Stimulated activated naive CD8-positive, alpha-beta T cell treated with anti-CD3 and anti-CD28 coated beads, Interleukin-15, Interleukin-2, amounts not matched to agents 100 ng/mL and 50 ng/mL, for 24 hours (primary cell): ENCODE measurements at regions not wholly inside any gene's neighbourhood (a gene's known extent, or its start where the extent isn't known, plus 50 kb on each side); places are given as distances from the start of the nearest gene placed in this dataset.

ENCODE experiments used
- H3K27ac Mint-ChIP-seq: one replicate; pipeline ENCODE4 v1.8.0; 2021; ENCODE audit warnings: mild to moderate bottlenecking, mixed read lengths
- H3K27me3 Mint-ChIP-seq: one replicate; pipeline ENCODE4 v1.8.0; 2021; ENCODE audit warnings: mixed read lengths
- H3K36me3 Mint-ChIP-seq: one replicate; pipeline ENCODE4 v1.8.0; 2021; ENCODE audit warnings: low read depth, mixed read lengths
- H3K4me1 Mint-ChIP-seq: one replicate; pipeline ENCODE4 v1.8.0; 2021; ENCODE audit warnings: low read depth, mixed read lengths
- H3K4me3 Mint-ChIP-seq: one replicate; pipeline ENCODE4 v1.8.0; 2021; ENCODE audit warnings: mild to moderate bottlenecking, mixed read lengths
- H3K9me3 Mint-ChIP-seq: one replicate; pipeline ENCODE4 v1.8.0; 2021; ENCODE audit warnings: mixed read lengths

DNA sequence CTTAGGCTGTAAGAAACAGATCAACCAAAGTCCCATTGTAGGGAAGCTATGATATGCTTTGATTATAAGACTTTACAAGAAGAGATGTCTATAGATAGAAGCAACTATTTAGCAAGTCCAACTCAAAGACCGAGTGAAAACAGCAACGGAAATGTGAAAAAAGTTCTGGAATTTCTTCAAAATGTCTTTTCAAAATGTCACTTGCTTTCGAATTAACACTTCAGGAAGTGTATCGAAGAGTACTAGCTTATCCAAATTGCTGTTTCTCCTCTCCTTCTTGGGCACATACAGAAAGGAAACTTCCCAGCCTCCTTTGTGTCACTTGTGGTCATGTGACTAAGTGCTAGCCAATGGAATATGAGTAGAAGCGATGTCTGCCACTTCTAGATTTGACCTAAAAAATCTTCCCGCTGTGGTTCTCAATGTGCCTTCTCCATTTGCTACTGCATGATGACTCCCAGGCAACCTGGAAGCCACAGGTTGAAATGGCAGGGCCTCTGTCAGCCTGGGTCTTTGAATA is 89.9 kb downstream of the TSEN15 start:
- Mint-ChIP-seq H3K9me3 (peaks cover 4% of the 10 kb centered on the region), H3K4me1 (no peaks in the 10 kb centered on the region), H3K4me3 (no peak overlapping the region), H3K36me3 (peaks cover 4% of the 10 kb centered on the region), H3K27me3 (peaks cover 29% of the 10 kb centered on the region), H3K27ac (no peak overlapping the region)

DNA sequence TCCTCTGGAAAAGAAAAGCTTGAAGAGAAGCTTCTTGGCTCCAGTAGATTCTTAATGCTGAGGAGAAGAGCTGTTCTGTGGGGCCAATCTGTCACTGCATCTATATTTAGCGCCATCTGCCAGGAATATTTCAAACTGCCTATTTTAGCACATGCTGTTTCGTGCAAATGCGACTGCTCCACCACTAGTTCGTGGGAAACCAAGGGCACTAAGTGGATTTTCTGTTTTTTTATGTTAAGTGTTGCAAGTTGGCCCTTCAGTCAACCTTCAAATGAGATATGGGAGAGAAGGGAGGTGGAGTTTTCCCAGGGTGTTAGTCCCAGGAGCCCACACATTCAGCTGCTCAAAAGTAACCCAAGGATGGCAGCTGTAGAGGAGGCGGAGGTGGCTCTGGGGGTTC is 91.9 kb downstream of the TSEN15 start:
- Mint-ChIP-seq H3K4me3 (no peak overlapping the region), H3K36me3 (no peaks in the 10 kb centered on the region), H3K27ac (no peak overlapping the region), H3K4me1 (no peaks in the 10 kb centered on the region), H3K9me3 (no peaks in the 10 kb centered on the region), H3K27me3 (peaks cover 36% of the 10 kb centered on the region)

DNA sequence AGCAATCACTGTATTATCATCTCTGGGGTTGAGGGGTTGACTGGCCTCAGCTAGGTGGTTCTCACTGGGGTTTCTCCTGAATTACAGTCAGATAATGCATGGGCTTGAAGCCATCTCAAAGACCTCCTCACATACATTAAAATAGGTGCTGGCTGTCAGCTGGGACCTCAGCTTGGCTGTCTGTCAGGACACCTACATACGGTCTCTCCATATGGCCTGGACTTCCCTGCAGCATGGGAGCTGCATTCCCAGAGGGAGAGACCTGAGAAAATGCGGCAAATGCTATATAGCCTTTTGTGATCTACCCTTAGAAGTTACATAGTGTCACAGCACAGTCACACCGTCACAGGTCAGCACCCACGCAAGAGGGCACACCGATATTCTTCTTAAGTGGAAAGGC is 93.6 kb downstream of the TSEN15 start:
- Mint-ChIP-seq H3K27me3 (peaks cover 39% of the 10 kb centered on the region), H3K4me3 (no peak overlapping the region), H3K9me3 (no peaks in the 10 kb centered on the region), H3K27ac (no peak overlapping the region), H3K4me1 (no peaks in the 10 kb centered on the region), H3K36me3 (no peaks in the 10 kb centered on the region)

DNA sequence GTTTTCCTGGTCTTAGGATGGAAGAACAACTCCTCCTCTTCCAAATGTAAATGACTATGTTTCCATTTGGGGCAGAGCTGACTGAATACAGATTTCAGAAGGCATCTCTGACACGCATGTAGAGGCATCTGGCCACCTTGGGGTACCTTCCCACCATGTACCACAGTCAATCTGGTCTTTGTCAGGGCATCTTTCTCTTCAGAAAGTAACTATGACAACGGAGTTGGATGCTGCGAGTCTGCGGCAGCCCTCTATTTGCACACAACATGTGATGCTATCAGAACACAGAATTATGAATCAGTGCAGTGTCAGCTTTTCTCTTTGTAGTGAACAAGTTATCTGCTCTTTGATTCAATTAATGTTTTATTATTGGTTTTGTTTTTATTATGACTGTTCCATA is 94.7 kb downstream of the TSEN15 start:
- no peak overlapping the region for H3K4me3 Mint-ChIP-seq
- H3K9me3 Mint-ChIP-seq = no peaks in the 10 kb centered on the region
- no peaks in the 10 kb centered on the region for H3K4me1 Mint-ChIP-seq
- H3K27me3 Mint-ChIP-seq = peaks cover 41% of the 10 kb centered on the region
- no peaks in the 10 kb centered on the region for H3K36me3 Mint-ChIP-seq
- H3K27ac Mint-ChIP-seq = no peak overlapping the region

DNA sequence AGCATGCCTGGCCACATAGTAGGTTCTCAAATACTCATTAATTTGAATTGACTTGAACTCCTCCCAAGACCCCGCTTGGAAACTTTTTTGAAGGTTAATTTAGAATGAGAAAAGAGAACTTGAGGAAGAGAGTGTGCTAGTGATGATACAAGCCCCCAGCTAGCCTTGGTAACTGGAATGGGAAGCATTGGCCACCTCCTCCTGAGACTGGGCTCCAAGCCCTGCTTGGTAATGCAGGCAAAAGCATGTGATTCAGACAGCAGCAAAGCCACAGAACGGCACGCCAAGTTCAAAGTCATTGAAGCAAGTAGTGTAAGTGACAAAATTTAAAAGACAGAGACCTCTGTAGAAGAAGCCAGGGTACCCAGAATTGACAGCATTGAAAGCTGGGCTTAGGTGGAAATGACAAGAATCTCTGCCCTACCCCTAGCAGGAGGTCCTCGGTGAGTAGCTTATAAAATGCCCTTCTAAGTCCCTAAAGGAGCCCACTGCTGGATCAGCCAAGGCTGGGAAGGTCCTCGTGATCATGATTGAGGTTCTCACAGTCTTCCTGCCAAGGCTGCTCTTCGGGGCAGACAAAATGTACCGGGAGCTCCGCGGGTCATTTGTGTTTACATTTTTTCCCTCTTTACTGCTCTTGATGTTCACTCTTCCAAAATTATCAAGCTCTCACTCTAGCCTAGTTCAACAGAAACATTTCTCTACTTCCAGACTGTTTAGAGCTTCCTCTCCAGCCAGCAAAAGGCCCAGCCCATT is 99.4 kb downstream of the TSEN15 start:
- peaks cover 11% of the 10 kb centered on the region for H3K4me1 Mint-ChIP-seq
- no peak overlapping the region for H3K27ac Mint-ChIP-seq
- peaks cover 47% of the 10 kb centered on the region for H3K27me3 Mint-ChIP-seq
- H3K36me3 Mint-ChIP-seq = no peaks in the 10 kb centered on the region
- no peaks in the 10 kb centered on the region for H3K9me3 Mint-ChIP-seq
- H3K4me3 Mint-ChIP-seq = no peak overlapping the region

DNA sequence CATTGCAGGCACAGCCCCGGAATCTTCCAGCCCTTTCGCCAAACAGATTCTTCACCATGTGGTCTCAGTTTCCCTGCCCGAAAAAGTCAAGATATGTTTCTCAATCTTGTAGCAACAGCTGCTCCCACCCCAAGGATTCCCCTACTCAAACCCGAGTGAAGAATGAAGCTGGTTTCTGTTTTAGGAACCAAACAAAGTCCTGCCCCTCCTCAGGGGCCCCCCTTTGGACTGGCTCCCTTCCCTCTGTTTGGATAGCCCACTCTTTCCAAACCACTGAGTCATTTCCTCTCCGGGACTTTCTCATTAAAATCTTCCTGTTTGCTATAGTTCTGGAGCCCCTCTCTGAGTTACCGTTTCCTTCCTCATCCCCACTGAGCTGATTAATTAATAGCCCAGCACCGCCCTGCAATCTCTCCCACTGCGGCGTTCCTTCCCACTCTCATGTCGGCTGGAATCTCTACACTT is 100.9 kb downstream of the TSEN15 start:
- Mint-ChIP-seq H3K27me3 (peaks cover 42% of the 10 kb centered on the region), H3K9me3 (no peaks in the 10 kb centered on the region), H3K27ac (no peak overlapping the region), H3K36me3 (no peaks in the 10 kb centered on the region), H3K4me3 (peak overlapping the region; percentile 59), H3K4me1 (peaks cover 11% of the 10 kb centered on the region)

DNA sequence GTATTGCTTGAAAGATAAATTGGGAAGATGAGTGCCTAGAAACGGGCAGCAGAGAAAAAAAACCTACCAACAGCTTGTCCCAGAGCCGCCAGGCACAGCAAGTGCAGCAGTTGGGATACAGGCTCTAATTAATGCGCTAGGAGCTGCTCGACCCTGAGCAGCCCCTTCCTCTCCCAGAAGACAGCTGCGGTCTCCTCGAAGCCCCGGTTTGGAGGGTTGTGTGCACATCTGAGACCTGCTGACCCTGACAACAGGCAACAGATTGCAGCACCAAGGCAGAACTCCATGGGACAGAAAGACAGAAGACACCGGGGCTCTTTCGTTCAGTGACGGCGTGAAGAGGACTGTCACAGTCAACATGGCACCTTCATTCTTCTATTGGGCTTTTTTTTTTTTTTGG is 101.4 kb downstream of the TSEN15 start:
- H3K4me1 Mint-ChIP-seq = peaks cover 11% of the 10 kb centered on the region
- no peaks in the 10 kb centered on the region for H3K36me3 Mint-ChIP-seq
- peak overlapping the region; percentile 59 for H3K4me3 Mint-ChIP-seq
- no peaks in the 10 kb centered on the region for H3K9me3 Mint-ChIP-seq
- no peak overlapping the region for H3K27ac Mint-ChIP-seq
- peaks cover 43% of the 10 kb centered on the region for H3K27me3 Mint-ChIP-seq

DNA sequence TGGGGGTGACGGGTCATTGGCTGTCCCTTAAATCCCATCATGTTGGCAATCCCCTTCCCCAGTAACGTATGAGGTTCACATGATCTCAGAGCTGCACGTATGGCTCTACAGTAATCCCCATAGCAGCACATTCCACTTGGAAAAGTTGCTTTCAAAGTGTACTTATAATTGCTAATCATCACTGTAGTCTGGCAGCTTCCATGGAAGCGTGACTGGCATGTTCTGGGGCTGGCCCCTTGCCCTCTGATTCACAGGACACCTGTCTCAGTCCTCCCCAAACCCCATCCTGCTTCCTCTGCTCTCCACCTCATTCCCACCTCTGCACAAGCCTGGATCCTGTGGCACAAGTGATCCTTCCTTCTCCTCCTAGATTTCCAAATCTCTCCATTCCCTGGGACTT is 102.2 kb downstream of the TSEN15 start:
- Mint-ChIP-seq H3K4me1 (peaks cover 11% of the 10 kb centered on the region), H3K9me3 (no peaks in the 10 kb centered on the region), H3K27me3 (peaks cover 43% of the 10 kb centered on the region), H3K4me3 (no peak overlapping the region), H3K36me3 (no peaks in the 10 kb centered on the region), H3K27ac (no peak overlapping the region)

DNA sequence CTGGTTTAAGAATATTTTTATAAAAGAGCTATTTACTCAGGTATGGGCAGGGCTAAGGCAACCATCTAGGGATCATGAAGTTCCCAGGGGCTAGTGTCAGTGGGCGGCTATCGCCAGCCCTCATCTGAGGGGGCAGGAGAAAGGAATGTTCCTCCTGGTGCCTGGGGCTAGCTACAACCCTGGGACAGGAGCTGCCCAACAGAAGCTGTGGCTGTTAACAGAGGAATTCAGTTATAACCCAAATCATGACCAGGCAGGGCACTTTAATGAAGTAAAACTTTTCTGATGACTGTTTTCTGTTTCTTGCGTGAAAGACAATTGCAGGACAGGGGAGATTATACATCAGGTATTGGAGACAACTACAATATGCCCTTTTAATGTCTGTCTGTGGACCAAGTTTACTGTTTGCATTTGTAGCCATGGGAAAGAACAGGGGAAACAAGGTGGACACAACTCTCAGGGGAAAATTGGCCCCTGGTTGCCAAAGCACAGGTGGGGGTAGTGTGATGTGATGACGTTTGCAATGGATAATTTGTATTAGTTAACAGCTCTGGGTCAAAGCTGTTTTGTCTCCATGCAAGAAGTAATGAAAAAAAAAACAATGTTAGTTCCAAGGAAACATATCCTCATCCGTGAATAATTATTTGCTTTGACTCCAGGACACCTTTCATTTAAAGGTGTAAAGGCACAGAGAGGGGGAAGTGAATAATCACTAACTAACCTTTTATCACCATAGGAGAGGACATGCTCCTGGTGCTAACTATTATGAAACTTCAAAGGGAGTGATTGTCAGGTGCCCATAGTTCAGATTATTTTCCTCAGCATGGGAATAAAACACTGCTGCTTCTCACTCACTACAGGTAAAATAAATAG is 105.2 kb downstream of the TSEN15 start:
- Mint-ChIP-seq H3K4me3 (no peak overlapping the region), H3K9me3 (no peaks in the 10 kb centered on the region), H3K4me1 (peaks cover 11% of the 10 kb centered on the region)

DNA sequence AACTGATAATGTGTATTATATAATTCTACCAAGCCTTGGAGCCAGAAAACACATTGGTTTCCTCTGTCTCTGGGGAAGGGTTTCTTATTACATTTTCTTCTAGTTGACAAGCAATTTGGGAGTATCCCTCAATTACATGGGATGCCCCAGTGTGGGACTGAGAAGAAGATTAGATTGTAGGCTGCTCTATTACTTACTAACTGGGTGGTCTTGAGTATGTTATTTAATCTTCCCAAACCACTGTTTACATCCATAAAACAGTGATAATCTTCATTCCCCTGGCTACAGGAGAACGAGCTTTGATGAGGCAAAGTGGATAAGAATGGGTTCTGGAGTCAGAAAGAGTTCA is 105.8 kb downstream of the TSEN15 start:
- H3K36me3 Mint-ChIP-seq = no peaks in the 10 kb centered on the region
- peaks cover 8% of the 10 kb centered on the region for H3K4me1 Mint-ChIP-seq
- no peaks in the 10 kb centered on the region for H3K9me3 Mint-ChIP-seq
- H3K27ac Mint-ChIP-seq = no peak overlapping the region
- H3K27me3 Mint-ChIP-seq = peaks cover 28% of the 10 kb centered on the region
- H3K4me3 Mint-ChIP-seq = no peak overlapping the region

More for the DNA sequence above, 105.2 kb downstream of the TSEN15 start:
- Mint-ChIP-seq H3K36me3 (no peaks in the 10 kb centered on the region), H3K27ac (no peak overlapping the region), H3K27me3 (peaks cover 34% of the 10 kb centered on the region)

DNA sequence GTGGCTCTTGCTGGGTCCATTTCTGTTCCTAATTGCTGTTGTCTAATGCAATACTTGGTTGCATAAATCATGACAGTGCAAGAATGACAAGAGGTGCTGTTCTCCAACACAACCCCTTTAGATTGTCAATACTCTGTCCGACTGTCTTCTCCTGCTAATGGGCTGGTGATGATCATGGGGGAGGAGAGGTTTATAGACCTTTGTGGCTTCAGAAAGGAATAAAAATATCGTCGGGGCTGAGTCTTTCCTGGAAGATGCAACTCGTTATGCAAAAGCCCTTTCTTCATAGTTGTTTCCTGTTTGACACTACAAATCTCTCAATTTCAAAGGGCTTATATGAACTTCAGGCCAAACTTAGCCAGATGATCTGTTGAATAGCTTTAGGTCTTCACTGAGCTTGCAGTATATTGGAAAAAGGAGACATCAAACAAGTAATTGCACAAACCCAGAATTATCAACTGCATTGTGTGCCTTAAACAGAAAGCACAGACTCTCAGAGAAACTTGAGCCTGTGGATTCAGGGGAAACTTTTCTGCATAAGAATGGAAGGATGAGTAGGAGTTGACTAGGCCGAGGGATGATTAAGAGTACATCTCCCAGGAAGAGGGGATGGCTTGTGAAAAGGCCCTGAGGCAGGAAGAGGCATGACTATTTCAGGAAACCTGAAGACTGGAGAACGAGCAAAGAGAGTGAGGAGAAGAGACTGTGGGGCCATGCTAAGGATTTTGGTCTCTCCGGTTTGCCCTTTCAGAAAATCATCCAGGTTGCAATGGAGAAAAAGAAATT is 107.6 kb downstream of the TSEN15 start:
- Mint-ChIP-seq H3K27me3 (peaks cover 14% of the 10 kb centered on the region), H3K36me3 (no peaks in the 10 kb centered on the region), H3K9me3 (no peaks in the 10 kb centered on the region), H3K27ac (no peak overlapping the region), H3K4me3 (no peak overlapping the region), H3K4me1 (no peaks in the 10 kb centered on the region)

DNA sequence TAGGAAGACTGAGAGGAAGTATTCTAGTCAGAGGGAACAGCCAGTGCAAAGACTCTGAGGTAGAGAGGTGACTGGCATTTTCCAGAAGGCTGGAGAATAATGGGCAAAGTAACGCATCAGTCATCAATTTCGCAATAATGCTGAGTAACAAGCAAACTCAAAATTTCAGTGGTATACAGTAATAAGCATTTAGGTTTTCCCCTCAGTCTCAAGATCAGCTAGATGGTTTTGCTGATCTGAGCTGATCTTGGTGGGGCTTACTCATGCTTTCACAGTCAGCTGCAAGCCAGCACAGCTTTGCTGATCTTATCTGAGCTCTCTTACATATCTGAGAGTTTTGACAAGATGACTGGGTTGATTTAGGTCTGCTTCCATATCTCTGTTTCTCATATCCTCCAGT is 108.7 kb downstream of the TSEN15 start:
- no peaks in the 10 kb centered on the region for H3K36me3 Mint-ChIP-seq
- no peaks in the 10 kb centered on the region for H3K9me3 Mint-ChIP-seq
- H3K4me3 Mint-ChIP-seq = no peak overlapping the region
- no peak overlapping the region for H3K27ac Mint-ChIP-seq
- H3K4me1 Mint-ChIP-seq = no peaks in the 10 kb centered on the region
- H3K27me3 Mint-ChIP-seq = peaks cover 8% of the 10 kb centered on the region

DNA sequence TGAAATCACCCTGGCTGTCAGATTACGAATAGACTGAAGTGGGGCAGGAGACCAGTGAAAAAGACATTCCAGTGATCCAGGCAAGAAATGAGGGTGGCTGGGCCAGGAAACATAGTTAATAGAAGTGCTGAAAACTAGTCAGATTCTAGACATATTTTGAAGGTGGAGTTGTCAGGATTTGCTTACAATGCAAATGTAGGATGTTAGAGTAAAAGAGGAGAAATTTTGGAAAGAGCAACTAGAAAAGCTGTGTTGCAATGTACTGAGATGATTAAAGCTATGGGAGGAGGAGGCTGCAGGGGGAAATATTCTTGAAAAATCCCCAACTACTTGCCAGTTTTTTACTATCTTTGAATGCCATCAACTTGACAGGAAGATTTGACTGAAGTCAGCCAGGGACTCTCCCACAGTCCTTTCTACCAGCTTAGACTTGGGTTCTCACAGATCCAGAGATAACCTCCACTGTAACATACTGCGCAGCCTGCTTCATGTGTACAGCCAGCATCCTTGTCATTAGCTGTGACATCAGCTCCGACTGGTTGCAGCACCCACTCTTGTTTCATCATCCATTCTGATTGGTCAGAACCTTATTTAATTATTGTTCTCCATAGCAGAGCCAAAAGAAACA is 109.7 kb downstream of the TSEN15 start:
- H3K4me1 Mint-ChIP-seq = no peaks in the 10 kb centered on the region
- H3K4me3 Mint-ChIP-seq = no peak overlapping the region
- no peaks in the 10 kb centered on the region for H3K36me3 Mint-ChIP-seq
- H3K9me3 Mint-ChIP-seq = no peaks in the 10 kb centered on the region
- H3K27ac Mint-ChIP-seq = no peak overlapping the region
- H3K27me3 Mint-ChIP-seq = peaks cover 8% of the 10 kb centered on the region

DNA sequence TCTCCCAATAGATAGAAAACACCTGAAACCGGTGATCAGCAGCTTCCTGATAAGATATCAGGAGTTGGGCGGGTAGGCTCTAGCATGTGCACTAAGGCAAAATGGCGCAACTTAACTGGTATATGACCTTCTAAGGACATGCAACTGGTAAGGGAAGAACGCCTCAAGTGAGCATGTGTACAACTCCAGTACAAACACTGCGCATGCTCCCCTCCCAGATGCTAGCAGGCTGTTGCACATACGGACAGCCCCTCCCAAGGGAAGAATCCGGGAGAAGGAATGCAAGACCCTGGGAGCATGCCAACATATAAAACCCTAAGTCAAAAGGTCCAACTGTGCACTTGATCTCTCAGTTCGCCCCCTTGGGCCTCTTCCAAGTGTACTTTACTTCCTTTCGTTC is 110.8 kb downstream of the TSEN15 start:
- peaks cover 3% of the 10 kb centered on the region for H3K27me3 Mint-ChIP-seq

More for the DNA sequence above, 110.8 kb downstream of the TSEN15 start:
- Mint-ChIP-seq H3K4me3 (no peak overlapping the region), H3K4me1 (no peaks in the 10 kb centered on the region), H3K27ac (no peak overlapping the region), H3K9me3 (no peaks in the 10 kb centered on the region), H3K36me3 (no peaks in the 10 kb centered on the region)
